Tibial nerve (tissue), 3 donors: ENCODE measurements at regions not wholly inside any gene's neighbourhood (a gene's known extent, or its start where the extent isn't known, plus 50 kb on each side); places are given as distances from the start of the nearest gene placed in this dataset.

ENCODE experiments used
- POLR2A ChIP-seq, 2 donors: fragments of 450-650 bp; IDR thresholded peaks; one replicate each; pipeline ENCODE4 v1.6.1; 2017; ENCODE audit warnings: antibody characterized with exemption in 2 of 2, mild to moderate bottlenecking in 2 of 2, moderate library complexity in 2 of 2
- TF ChIP-seq, protein P1 (sequence below), 5 experiments: fragments of 200-600 bp in 3 of 5; fragments of 450-650 bp in 2 of 5; sonication (generic) in 3 of 5; IDR thresholded peaks; one replicate each; pipeline ENCODE4 v1.5.1; 2016 to 2019; ENCODE audit warnings: antibody characterized with exemption in 5 of 5, mild to moderate bottlenecking in 3 of 5, moderate library complexity in 2 of 5

DNA sequence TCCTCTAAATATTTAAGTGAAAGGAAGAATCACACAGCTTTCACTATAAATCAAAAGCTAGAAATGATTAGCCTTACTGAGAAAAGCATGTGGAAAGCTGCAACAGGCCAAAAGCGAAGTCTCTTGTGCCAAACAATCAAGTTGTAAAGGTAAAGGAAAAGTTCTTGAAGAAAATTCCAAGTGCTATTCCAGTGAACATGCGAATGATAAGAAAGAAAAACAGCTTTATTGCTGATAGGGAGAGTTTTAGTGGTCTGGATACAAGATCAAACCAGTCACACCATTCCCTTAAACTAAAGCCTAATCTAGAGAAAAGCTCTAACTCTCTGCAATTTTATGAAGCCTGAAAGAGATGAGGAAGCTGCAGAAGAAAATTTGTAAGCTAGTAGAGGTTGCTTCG lies 190.9 kb downstream of the BTG1 start:
- TF ChIP-seq, protein P1, sequence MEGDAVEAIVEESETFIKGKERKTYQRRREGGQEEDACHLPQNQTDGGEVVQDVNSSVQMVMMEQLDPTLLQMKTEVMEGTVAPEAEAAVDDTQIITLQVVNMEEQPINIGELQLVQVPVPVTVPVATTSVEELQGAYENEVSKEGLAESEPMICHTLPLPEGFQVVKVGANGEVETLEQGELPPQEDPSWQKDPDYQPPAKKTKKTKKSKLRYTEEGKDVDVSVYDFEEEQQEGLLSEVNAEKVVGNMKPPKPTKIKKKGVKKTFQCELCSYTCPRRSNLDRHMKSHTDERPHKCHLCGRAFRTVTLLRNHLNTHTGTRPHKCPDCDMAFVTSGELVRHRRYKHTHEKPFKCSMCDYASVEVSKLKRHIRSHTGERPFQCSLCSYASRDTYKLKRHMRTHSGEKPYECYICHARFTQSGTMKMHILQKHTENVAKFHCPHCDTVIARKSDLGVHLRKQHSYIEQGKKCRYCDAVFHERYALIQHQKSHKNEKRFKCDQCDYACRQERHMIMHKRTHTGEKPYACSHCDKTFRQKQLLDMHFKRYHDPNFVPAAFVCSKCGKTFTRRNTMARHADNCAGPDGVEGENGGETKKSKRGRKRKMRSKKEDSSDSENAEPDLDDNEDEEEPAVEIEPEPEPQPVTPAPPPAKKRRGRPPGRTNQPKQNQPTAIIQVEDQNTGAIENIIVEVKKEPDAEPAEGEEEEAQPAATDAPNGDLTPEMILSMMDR (IDR thresholded peaks at IDR 0.05), result no peak
- TF ChIP-seq POLR2A (IDR thresholded peaks at IDR 0.05), result no peak
